Stimulated activated CD4-positive, alpha-beta T cell treated with anti-CD3 and anti-CD28 coated beads, Interleukin-2, amount 100 ng/mL, for 48 hours (primary cell): ENCODE measurements at regions not wholly inside any gene's neighbourhood (a gene's known extent, or its start where the extent isn't known, plus 50 kb on each side); places are given as distances from the start of the nearest gene placed in this dataset.

Experiments
- DNase-seq, 2 donors: peaks; one replicate each; pipeline ENCODE4 v3.0.0-alpha.2; 2020

- DNase-seq: no peak
Observed at GRCh38 chr6:84414531-84414930, 187.1 kb upstream of the CEP162 start.

GRCh38 chr6:84411060-84411629 is 183.7 kb upstream of the CEP162 start:
- no peak for DNase-seq

GRCh38 chr6:84409911-84410310 is 182.5 kb upstream of the CEP162 start:
- DNase-seq: no peak

GRCh38 chr6:84408028-84408427 is 180.6 kb upstream of the CEP162 start:
- DNase-seq: no peak

GRCh38 chr6:84403545-84403944 is 176.1 kb upstream of the CEP162 start:
- DNase-seq: no peak

- no peak for DNase-seq
Observed at GRCh38 chr6:84399003-84399402, 171.6 kb upstream of the CEP162 start.

- no peak for DNase-seq
Observed at GRCh38 chr6:84392261-84392660, 164.8 kb upstream of the CEP162 start.

GRCh38 chr6:84390851-84391250 is 163.4 kb upstream of the CEP162 start:
- no peak for DNase-seq

GRCh38 chr6:84390334-84390733 is 162.9 kb upstream of the CEP162 start:
- DNase-seq: no peak

GRCh38 chr6:84379142-84379541 is 151.7 kb upstream of the CEP162 start:
- DNase-seq: no peak

GRCh38 chr6:84372290-84372689 is 144.8 kb upstream of the CEP162 start:
- DNase-seq: no peak

- DNase-seq: no peak
Observed at GRCh38 chr6:84371681-84372080, 144.2 kb upstream of the CEP162 start.

- DNase-seq: no peak
Observed at GRCh38 chr6:84362193-84362821, 134.9 kb upstream of the CEP162 start.

- DNase-seq: no peak
Observed at GRCh38 chr6:84361372-84362192, 134.1 kb upstream of the CEP162 start.

GRCh38 chr6:84360039-84360438 is 132.6 kb upstream of the CEP162 start:
- no peak for DNase-seq

GRCh38 chr6:84358581-84358980 is 131.1 kb upstream of the CEP162 start:
- DNase-seq: no peak

- no peak for DNase-seq
Observed at GRCh38 chr6:84357631-84358030, 130.2 kb upstream of the CEP162 start.

GRCh38 chr6:84356907-84357306 is 129.5 kb upstream of the CEP162 start:
- DNase-seq: no peak

- no peak for DNase-seq
Observed at GRCh38 chr6:84353459-84354423, 126.3 kb upstream of the CEP162 start.

- DNase-seq: no peak
Observed at GRCh38 chr6:84350397-84350796, 123.0 kb upstream of the CEP162 start.

- DNase-seq: no peak
Observed at GRCh38 chr6:84349542-84349941, 122.1 kb upstream of the CEP162 start.

GRCh38 chr6:84348801-84349200 is 121.4 kb upstream of the CEP162 start:
- DNase-seq: no peak

GRCh38 chr6:84346372-84346771 is 118.9 kb upstream of the CEP162 start:
- DNase-seq: no peak
